ENCODE measurements at regions not wholly inside any gene's neighbourhood (a gene's known extent, or its start where the extent isn't known, plus 50 kb on each side); places are given as distances from the start of the nearest gene placed in this dataset.

DNA sequence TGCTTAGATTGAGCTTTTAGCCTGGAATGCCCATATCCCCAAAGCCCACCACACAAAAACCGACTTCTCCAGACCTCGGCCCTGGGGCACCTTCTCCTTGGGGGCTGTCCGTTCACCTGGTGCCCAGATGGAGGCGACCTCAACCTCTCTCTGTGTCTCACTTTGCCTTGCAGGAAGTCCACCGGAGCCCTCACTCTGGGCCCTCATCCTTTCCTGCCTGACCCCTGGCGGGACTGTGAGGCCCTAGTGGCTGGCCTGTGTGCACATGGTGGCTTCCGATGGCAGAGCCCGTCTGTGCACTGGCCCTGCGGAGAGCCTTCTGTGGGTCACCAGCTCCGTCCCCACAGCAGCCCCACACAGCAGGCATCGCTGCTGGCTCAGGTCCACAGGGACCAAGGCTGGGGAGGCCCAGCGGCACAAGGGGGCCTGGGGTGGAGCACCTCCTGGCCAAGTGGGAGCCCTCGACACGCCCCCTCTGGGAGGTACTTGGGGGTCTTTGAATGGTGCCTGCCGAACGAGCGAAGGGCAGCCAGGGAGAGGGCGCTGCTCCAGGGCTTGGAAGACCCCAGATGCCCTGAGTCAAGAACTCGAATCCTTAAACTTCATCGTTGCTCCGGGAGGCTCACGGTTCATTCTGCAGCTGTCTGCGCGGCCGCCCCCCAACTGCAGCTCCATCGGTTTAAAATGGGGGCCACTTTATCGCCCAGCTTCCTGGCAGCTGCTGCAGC is 97.2 kb upstream of the ADRA2C start:
- DNase-seq (ENCODE audit: low spot score), result no peak

DNA sequence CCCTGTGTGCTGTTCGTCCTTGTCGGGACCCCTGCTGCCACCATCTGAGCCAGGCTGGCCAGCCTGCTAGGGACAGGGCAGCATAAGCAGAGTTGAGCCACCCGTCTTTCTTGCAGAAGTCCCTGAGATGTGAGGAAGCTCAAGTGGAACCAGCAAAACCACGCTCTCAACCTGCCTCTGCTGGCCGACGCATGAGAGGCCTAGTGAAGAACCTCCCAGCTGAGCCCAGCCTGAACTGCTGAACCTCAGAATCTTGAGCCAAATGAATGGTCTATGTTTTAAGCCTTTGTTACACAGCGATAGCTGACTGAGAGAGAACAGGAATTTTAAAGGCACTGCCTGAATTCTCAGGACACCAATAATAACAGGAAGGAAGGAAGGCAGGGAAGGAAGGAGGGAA is 98.9 kb upstream of the ADRA2C start:
- no peak for DNase-seq (ENCODE audit: low spot score)

DNA sequence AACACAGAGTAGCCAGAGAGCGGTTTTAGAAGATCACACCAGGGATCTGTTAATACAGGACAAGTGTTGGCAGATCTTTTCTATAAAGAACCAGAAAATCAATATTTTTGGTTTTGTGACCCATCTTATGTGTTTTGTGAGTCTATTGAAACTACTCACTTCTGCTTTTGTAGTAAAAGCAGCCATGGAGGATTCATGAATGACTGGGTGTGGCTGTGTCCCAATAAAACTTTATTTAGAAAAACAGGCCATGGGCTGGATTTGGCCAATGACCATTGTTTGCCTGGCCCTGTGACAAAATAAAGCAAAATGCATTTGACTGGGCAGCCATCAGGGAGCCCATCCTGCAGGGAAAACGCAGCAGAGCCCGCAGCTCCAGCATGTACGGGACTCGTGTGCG is 99.9 kb upstream of the ADRA2C start:
- DNase-seq (ENCODE audit: low spot score), result no peak

DNA sequence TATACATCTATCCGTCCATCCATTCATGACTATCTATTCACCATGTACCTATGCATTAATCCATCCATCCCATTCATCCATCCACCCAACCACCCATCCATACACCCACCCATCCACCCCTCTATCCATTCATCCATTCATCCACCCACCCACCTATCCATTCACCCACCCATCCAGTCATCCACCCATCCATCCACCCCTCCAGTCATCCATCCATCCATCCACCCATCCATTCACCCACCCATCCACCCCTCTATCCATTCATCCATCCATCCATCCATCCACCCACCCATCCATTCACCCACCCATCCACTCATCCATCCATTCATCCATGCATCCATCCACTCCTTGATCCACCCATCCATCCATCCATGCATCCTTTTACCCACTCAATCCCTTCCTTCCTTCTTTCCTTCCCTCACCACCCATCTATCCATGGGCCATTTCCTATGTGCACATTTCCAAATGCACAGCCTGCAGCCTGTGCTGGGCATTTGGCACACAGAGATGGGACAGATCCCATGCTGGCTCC is 100.8 kb upstream of the ADRA2C start:
- DNase-seq (ENCODE audit: low spot score), result no peak

DNA sequence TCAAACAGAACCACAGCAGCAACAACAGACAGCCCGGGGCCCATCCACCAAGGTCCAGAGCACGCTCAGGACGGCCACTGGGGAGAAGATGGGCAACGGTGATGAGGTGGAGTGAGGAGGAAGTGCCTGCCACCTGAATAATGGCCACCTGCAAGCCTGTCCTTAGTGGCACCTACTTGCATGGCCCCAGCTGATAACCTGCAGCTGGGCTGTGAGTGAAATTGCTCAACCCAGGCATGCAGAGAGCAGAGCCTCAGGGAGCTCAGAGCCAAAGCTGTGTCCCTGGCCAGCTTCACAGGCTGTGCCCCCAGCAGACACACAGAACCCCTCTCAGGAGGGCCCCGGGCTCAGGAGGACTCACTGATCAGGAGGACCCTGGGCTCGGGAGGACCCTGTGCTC is 102.4 kb upstream of the ADRA2C start:
- no peak for DNase-seq (ENCODE audit: low spot score)

DNA sequence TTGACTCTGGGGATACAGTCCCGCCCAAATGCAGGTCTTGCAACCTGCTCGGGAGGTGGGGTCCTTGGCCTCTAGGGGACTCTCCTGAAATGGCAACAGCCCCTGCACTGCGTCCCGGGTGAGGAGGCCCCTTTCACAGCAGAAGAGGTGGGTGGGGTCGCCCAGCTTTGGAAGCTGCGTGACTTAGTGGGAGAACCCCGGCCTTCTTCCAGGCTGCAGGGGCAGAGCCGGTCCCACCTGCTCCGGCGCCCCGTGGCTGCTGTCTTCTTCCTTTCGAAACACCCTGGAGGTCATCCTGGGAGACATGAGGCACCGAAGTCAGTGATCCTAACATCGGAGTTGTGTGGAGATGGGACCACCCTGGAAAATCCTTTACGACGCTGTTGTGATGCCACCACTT is 103.7 kb upstream of the ADRA2C start:
- DNase-seq (ENCODE audit: low spot score), result no peak

DNA sequence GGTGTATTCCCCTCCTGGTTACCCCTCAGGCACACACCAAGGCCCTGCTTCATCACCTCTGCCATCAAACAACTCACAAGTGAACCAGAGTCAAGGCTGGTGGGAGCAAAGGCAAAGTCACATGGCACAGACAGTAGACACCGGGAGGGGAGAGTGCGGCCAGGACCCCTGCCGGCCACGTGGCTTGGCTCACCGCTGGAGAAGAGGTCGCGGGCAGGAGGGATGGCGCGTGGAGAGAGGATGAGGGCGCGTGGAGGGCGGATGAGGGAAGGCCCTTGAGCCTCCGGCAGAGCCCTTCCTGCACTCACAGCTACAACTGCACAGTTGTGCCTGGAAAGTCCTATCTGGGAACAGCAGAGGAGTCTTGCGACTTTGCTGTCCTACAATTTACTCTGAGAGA is 104.2 kb upstream of the ADRA2C start:
- no peak for DNase-seq (ENCODE audit: low spot score)

DNA sequence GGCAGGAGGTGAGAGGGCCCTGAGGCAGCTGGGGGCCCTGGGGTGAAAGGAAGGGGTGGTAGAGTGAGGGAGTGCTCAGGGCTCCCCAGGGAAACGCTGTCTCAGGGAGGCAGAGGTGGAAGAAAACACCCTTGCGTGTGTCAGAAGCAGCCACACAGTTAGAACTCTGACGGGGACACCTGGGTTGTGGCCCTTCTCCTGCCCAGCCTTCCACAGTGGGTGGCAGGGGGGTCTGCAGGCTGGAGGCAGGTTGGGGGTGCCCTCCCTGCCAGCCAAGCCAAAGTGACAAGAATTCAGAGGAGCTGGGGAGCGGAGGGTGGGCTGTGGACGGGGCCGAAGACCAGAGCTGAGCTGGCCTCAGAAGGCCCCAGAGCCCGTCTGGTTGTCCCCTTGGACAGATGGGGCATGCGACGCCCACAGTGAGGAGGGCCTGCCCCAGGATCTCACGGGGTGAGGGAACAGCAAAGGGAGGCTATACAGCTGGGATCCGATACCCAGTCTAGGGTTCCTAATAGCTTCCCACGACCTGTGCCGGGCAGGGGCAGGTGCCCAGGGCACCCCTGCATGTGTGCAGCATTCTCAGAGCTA is 105.2 kb upstream of the ADRA2C start:
- no peak for DNase-seq (ENCODE audit: low spot score)

DNA sequence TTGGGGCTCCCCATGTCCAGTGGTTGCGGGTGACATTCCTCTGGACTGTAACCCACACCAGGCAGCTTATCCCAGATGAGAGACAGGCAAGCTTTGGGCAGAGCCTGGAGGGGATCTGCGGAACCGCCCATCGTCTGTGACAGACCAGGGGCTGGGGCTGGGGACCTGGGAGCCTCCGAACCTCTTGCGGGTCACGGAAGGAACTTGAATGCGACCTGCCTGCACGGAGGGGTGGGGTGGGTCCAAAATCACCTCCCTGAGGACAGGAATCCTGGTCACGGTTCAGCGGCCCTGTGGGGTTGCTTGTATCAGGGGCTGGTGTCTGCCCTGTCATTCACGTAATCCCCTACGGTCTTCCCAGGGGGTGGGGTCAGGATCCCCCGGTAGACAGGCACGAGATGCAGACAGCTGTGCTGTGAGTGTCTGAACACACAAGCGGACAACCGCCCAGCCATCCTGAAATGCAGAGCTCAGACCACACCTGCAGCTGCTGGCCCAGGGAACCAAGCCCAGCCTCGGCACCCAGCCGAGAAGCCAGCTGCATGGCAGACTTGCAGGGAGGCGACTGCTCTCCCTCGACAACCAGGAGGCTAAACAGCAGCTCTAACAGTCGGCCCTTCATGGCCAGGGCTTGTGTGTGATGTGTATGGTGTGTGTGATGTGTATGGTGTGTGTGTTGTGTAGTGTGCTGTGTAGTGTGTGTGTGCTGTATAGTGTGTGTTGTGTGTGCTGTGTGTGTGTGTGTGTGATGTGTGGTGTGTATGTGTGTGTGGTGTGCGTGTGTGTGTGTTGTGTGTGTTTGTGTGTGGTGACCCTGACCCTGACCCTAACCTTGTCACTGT is 105.9 kb upstream of the ADRA2C start:
- no peak for DNase-seq (ENCODE audit: low spot score)

DNA sequence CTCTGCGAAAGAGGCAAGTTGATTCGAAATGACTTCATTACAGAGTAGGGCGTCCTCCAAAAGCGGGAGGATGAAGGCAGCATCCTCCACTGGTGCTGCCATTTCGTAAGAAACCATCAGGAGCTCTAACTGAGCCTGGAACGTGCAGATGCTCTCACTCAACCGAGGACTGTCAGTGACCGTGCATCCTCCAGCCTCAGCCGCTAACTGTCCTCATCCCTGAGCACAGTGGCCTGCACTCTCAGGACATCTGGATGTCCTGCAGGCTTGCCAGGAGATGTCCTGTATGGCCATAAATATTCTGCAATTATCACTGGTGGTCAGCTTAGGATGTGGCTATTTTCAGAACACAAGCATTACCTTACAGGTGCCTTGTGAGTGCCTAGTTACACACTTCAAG is 107.1 kb upstream of the ADRA2C start:
- DNase-seq (ENCODE audit: low spot score), result no peak

DNA sequence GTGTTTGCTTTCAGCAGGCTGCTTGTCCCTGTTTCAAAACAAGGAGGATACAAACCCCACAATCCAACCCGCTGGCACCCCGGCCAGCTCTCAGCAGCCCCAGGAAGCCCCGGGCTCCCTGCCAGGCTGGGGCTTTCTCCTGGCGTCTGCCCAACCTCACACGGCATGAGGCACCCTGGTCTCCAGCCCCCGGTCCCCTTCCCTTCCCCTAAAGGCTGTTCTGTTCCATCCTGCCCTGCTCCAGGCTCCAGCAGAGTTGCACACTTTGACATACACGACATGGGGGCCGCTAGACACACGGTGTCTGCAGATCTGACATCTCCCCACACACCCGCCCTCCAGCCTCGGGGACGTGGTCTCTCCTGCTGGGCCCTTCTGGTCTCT is 107.7 kb upstream of the ADRA2C start:
- DNase-seq (ENCODE audit: low spot score), result no peak

DNA sequence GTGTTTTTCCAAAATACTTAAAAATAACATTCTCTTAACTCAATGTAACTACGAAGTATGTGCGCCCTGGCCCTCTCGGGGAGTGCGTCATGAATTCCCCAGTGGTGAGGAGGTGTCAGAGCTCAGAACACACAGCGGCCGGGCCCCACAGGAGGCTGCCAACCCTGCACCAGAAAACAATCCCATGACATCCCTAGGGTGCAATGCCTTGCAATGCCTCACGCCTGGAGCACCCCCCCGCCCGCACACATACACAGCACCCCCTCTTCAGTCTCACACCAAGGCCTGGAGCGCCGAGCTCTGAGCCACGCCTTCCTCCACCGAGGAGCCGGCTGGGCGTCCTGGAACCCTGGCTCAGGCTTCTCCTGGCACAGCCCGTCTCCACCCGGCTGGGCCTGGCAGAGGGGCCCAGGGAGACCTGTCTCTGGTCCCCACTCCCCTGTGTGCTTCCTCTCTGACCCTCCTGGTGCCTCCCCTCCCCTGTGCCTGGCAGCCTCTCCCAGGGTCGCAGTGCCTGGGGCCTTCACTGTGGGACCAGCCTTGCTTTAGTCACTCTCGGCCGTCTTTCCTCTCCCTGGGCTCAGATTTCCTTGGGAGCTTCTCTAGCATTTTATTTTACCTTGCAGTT is 108.2 kb upstream of the ADRA2C start:
- no peak for DNase-seq (ENCODE audit: low spot score)

DNA sequence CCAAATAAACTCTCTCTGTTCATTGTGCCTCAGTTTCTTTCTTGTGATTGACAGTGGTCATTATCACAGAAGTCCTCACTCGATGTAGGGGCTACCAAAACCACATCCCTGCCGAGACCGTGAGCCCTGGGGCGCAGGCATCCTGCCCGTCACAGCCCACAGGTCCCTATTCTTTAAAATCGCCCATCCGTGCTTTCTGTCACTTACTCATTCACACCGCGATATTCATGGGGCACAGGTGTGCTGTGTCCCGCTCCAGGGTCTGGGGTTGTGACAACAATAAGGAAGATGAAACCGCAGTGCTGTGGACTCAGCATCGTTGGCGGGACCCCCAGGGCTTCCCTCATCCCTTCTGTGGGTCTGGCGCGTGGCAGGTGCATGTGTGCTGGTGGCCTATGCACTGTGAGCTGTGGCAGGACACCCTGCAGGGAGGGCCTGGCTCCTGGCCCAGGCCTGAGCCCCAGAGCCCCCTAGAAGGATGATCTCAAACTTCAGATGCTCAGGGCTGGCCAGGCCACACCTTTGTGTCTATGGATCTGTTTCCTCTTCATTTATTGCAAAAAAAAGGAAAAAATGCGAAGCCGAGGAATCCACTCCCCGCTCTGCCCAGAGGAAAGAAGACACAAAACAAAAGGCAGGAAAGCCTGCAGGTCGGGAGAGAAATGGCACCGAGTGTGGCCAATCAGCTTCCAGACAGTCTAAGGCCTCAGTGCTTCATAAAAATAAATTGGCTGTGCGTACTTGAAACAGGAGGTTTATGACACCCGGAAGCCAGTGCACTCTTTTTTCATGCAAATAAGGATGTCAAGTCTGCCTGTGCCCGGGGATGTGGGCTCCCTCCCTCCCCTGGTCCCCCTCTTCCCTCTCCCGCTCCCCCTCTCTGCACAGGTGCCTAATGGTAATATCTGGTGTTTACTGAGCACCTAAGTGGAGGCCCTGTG is 109.5 kb upstream of the ADRA2C start:
- DNase-seq (ENCODE audit: low spot score), result no peak

DNA sequence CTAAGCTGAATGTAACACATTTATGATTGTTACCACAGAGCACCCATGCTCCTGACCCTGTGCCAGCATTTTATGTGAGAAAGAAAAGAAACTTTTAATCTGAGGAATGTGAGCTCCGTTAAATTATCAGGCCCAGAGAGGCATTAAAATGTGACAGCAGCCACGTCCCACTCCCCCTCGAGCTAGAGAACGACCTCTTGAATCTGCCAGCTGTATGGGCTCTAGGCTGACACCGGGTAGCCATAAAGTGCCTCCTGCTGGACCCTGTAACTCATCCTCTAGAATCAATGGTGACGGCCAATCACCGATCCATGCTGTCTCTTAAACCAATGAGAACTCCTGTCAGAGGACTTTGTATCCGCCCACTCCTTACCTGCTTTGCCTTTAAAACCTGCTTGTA is 110.2 kb upstream of the ADRA2C start:
- no peak for DNase-seq (ENCODE audit: low spot score)

DNA sequence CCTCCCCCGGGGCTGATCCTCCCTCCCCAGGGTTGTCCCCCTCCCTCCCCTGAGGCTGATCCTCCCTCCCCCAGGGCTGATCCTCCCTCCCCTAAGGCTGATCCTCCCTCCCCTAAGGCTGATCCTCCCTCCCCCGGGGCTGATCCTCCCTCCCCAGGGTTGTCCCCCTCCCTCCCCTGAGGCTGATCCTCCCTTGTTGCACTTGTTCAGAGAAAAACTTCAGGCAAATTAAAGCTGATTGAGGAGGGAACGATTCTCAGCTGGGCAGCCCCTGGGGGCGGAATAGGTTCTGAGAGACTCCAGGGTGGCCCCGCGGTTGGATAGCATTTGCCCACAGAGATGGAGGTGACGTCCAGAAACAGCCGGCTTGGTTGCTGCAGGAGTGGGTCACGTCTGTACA is 110.7 kb upstream of the ADRA2C start:
- DNase-seq (ENCODE audit: low spot score), result peak; percentile 61

DNA sequence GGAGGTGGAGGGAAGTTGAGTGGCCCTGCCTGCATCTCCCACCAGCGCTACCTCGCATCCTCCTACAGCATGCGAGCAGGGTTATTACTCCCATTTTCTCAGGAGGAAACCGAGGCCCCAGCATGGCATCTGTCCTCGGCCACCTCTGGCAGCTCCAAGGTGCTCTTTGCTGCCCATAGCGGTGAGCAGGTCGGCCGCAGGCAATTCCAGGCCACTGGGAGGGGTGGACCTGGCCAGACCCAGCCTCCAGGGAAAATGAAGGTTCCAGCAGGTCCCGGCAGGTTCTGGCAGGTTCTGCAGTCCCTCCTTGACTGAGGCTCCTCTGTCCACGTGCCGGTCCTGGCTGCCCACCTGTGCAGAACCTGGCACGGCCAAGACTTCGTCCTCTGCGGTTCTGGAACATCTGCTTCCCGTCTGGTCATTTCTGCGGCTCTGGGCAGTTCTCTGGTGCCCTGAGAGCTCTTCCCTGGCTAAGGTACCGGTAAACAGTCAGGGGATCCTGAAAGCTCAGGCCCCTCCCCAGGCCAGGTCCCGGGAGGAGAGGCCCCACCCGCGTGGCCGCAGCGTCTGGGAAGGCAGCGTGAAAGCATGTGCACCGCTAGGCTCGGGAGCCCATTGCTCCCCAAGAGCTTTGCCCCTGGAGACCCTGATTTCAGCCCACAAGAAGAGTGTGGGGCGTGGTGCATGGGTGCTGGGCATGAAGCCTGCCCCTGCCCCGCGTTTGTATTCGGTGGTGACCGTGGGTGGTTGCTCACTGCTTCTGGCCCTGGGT is 112.0 kb upstream of the ADRA2C start:
- DNase-seq (ENCODE audit: low spot score), result no peak

DNA sequence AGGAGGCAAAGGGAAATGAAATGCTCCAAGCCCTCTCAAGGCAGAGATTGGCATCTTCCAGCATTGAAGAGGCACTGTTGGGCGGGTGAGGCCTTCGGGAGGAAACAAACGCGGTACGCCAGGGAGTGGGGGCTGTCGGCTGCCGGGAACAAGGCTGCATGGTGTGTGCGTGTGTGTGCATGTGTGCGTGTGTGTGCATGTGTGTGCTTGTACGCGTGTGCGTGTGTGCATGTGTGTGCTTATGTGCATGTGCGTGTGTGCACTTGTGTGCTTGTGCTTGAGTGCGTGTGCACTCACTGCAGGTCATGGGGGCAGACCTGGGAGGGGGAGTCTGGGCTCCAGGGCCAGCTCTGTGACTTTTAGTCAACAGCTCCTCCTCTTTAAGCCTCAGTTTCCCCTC is 113.6 kb upstream of the ADRA2C start:
- no peak for DNase-seq (ENCODE audit: low spot score)

DNA sequence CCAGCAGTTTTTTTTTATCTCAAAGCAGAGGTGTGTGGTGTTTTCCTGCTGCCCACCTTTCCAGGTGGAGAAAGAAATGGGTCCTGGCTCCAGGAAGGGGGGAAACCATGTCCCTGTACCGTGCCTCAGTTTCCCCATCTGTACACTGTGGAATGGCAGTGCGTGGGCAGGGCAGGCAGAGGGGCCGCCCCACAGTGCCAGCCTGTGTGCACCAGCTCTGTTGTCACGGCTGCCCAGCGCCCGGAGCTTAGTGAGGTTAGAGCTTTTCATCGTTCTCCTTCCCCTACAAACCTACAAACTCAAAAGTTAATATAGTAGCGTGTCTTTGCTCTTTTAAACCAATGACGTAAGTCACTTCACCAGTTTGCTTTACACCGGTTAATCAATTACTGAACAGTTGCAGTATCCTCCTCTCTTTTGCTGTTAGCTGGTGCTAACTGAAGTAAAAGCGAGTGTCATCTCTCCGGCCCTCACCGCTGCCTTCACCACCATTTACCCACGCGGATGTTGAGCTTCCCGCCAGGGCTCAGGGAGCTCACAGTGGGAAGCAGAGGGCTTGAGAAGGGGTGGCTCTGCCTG is 114.8 kb upstream of the ADRA2C start:
- DNase-seq (ENCODE audit: low spot score), result no peak

DNA sequence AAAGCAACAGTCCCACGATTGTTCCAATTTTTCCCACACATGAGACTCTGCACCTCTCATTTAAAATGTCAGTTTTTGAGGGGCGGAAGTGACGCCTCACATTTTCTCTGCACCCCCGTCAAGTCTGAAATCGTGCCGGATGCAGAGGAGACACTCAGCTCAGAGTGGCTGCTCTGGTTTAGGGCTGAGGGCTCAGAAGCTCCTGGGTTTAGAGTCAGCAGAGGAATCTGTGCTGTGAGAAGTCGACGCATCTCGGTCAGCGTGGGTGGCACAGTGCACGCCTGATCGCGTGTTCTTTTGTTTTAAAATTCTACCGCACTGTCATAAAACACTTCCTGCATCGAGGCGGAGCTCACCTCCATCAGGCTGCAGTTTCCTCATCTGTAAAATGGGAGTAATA is 116.7 kb upstream of the ADRA2C start:
- DNase-seq (ENCODE audit: low spot score), result no peak

DNA sequence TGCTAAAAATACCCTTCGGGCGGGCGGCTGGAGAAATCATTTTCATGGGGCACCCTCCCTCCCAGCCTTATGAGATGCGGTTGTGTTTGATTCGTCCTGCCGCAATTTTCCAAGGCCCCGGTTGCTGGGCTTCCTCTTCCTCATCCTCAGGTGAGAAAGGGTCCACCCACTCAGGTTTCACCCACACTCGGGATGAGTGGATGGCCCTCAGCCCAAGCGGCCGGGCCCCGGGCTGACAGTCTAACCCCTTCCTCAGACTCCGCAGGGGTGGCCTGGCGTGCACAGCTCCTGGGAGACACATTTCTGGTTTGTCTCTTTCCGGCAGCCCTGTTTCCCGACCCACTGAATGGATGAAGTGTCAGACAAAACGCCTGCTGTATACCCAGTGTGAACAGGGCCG is 116.5 kb upstream of the LRPAP1 start:
- no peak for DNase-seq (ENCODE audit: low spot score)
